ENCODE measurements at regions not wholly inside any gene's neighbourhood (a gene's known extent, or its start where the extent isn't known, plus 50 kb on each side); places are given as distances from the start of the nearest gene placed in this dataset.

- ATAC-seq (no peak), FAIRE-seq (no peak), DNase-seq (ENCODE audit: low read depth in 1 of 2, low spot score in 1 of 2) (no peak)
- H3K4me2 ChIP-seq = no peak overlapping the region
- CTCF ChIA-PET = no interaction called here
- TF ChIP-seq FOXS1 (CRISPR knock-in tag; IDR thresholded peaks at IDR 0.05) = no peak
- no peak for TF ChIP-seq ZFP36 (IDR thresholded peaks at IDR 0.05; ENCODE audit: borderline replicate concordance, partially characterized antibody)
- TF ChIP-seq NFE2L2 (conservative IDR thresholded peaks at IDR 0.05; ENCODE audit: low read length) = no peak
- POLR2A ChIA-PET = no interaction called here
- H3K4me1 ChIP-seq = no peaks in the 10 kb centered on the region
- WGBS (ENCODE audit: missing lambda C conversion rate) = 21% methylated on average over 1 of the region's 1 CpG
- no peak overlapping the region for H3K27ac ChIP-seq
- no peaks in the 10 kb centered on the region for H3K9me3 ChIP-seq
- H3K4me3 ChIP-seq = no peak overlapping the region
Measured at GRCh38 chr16:52956044-52956443, 96.7 kb downstream of the CHD9NB start.

- H3K27ac ChIP-seq = no peak overlapping the region
- H3K4me2 ChIP-seq = no peak overlapping the region
- CTCF ChIA-PET = no interaction called here
- TF ChIP-seq EHF (CRISPR knock-in tag; IDR thresholded peaks at IDR 0.05) (no peak), CHD4 (IDR thresholded peaks at IDR 0.05; ENCODE audit: borderline replicate concordance) (no peak), CBX8 (IDR thresholded peaks at IDR 0.05) (no peak), CHD2 (IDR thresholded peaks at IDR 0.05; ENCODE audit: low read length, partially characterized antibody) (no peak), JUN (IDR thresholded peaks at IDR 0.05) (no peak), ZC3H11A (IDR thresholded peaks at IDR 0.05) (no peak), POLR2A (IDR thresholded peaks at IDR 0.05; ENCODE audit: low read length) (no peak), HOXB5 (CRISPR knock-in tag; IDR thresholded peaks at IDR 0.05) (no peak), SREBF2 (IDR thresholded peaks at IDR 0.05) (no peak), EHMT2 (IDR thresholded peaks at IDR 0.05; ENCODE audit: low read depth) (no peak), NFE2L2 (conservative IDR thresholded peaks at IDR 0.05; ENCODE audit: low read length) (no peak), MAFK (IDR thresholded peaks at IDR 0.05; ENCODE audit: partially characterized antibody) (no peak), HEYL (CRISPR knock-in tag; IDR thresholded peaks at IDR 0.05) (no peak), HOXB13 (CRISPR knock-in tag; IDR thresholded peaks at IDR 0.05; ENCODE audit: low read depth) (no peak), JUNB (IDR thresholded peaks at IDR 0.05) (no peak), EP300 (IDR thresholded peaks at IDR 0.05) (no peak), MAZ (IDR thresholded peaks at IDR 0.05; ENCODE audit: borderline replicate concordance, low read depth, low read length) (no peak), PHF8 (IDR thresholded peaks at IDR 0.05; ENCODE audit: borderline replicate concordance, low read depth) (no peak), NPAS2 (CRISPR knock-in tag; IDR thresholded peaks at IDR 0.05; ENCODE audit: borderline replicate concordance) (no peak)
- TF ChIP-seq, protein P1, sequence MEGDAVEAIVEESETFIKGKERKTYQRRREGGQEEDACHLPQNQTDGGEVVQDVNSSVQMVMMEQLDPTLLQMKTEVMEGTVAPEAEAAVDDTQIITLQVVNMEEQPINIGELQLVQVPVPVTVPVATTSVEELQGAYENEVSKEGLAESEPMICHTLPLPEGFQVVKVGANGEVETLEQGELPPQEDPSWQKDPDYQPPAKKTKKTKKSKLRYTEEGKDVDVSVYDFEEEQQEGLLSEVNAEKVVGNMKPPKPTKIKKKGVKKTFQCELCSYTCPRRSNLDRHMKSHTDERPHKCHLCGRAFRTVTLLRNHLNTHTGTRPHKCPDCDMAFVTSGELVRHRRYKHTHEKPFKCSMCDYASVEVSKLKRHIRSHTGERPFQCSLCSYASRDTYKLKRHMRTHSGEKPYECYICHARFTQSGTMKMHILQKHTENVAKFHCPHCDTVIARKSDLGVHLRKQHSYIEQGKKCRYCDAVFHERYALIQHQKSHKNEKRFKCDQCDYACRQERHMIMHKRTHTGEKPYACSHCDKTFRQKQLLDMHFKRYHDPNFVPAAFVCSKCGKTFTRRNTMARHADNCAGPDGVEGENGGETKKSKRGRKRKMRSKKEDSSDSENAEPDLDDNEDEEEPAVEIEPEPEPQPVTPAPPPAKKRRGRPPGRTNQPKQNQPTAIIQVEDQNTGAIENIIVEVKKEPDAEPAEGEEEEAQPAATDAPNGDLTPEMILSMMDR (IDR thresholded peaks at IDR 0.05) = no peak
- H3K4me3 ChIP-seq = no peak overlapping the region
- POLR2A ChIA-PET = no interaction called here
- H3K4me1 ChIP-seq = no peaks in the 10 kb centered on the region
- FAIRE-seq (no peak), DNase-seq (ENCODE audit: low read depth in 1 of 2, low spot score in 1 of 2) (no peak), ATAC-seq (no peak)
- 2% methylated on average over 4 of the region's 4 CpGs for WGBS (ENCODE audit: missing lambda C conversion rate)
- H3K9me3 ChIP-seq = no peaks in the 10 kb centered on the region
Measured at GRCh38 chr16:52953215-52953614, 99.5 kb downstream of the CHD9NB start.

DNA sequence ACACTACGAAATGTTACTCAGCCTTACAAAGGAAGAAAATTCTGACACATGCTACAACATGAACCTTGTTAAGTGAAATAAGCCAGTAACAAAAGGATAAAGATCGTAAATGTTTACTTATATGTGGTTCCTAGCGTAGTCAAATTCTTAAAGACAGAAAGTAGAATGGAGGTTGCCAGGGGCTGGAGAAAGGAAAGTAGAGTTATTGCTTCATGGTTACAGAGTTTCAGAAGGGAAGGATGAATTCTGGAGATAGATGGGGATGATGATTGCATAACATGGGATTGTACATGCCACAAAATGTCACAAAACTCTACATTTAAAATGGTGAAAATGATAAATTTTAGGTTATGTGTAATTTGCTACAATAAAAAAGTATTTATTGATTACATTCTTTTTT is 103.8 kb downstream of the CHD9NB start:
- H3K27ac ChIP-seq = no peak overlapping the region
- ATAC-seq = no peak
- DNase-seq (ENCODE audit: low read depth in 1 of 2, low spot score in 1 of 2) = no peak
- FAIRE-seq = no peak
- CTCF ChIA-PET = no interaction called here
- H3K4me2 ChIP-seq = no peak overlapping the region
- no peak overlapping the region for H3K4me3 ChIP-seq
- TF ChIP-seq CBX2 (IDR thresholded peaks at IDR 0.05; ENCODE audit: borderline replicate concordance, low read depth) = no peak
- TF ChIP-seq, protein P2, sequence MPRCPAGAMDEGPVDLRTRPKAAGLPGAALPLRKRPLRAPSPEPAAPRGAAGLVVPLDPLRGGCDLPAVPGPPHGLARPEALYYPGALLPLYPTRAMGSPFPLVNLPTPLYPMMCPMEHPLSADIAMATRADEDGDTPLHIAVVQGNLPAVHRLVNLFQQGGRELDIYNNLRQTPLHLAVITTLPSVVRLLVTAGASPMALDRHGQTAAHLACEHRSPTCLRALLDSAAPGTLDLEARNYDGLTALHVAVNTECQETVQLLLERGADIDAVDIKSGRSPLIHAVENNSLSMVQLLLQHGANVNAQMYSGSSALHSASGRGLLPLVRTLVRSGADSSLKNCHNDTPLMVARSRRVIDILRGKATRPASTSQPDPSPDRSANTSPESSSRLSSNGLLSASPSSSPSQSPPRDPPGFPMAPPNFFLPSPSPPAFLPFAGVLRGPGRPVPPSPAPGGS (IDR thresholded peaks at IDR 0.05) = no peak
- no peak for TF ChIP-seq CHD2 (IDR thresholded peaks at IDR 0.05; ENCODE audit: low read length, partially characterized antibody)
- no peak for TF ChIP-seq HOXB5 (CRISPR knock-in tag; IDR thresholded peaks at IDR 0.05)
- no peak for TF ChIP-seq BHLHE40 (IDR thresholded peaks at IDR 0.05; ENCODE audit: low read depth, low read length)
- TF ChIP-seq NPAS2 (CRISPR knock-in tag; IDR thresholded peaks at IDR 0.05; ENCODE audit: borderline replicate concordance) = no peak
- no peak for TF ChIP-seq EHMT2 (IDR thresholded peaks at IDR 0.05; ENCODE audit: low read depth)
- TF ChIP-seq GATA3 (IDR thresholded peaks at IDR 0.05; ENCODE audit: borderline replicate concordance) = no peak
- no peak for TF ChIP-seq RNF2 (IDR thresholded peaks at IDR 0.05; ENCODE audit: borderline replicate concordance, low read depth)
- TF ChIP-seq HMGXB4 (CRISPR knock-in tag; IDR thresholded peaks at IDR 0.05; ENCODE audit: borderline replicate concordance) = no peak
- TF ChIP-seq KDM1A (IDR thresholded peaks at IDR 0.05; ENCODE audit: low read depth) = no peak
- TF ChIP-seq PBX3 (IDR thresholded peaks at IDR 0.05) = no peak
- TF ChIP-seq FOXS1 (CRISPR knock-in tag; IDR thresholded peaks at IDR 0.05) = no peak
- WGBS (ENCODE audit: missing lambda C conversion rate) = 23% methylated on average over 3 of the region's 3 CpGs
- POLR2A ChIA-PET = no interaction called here
- H3K4me1 ChIP-seq = no peaks in the 10 kb centered on the region
- no peaks in the 10 kb centered on the region for H3K9me3 ChIP-seq

Measured in A549 (cell line).